Ovary (tissue), 3 donors: ENCODE measurements at regions not wholly inside any gene's neighbourhood (a gene's known extent, or its start where the extent isn't known, plus 50 kb on each side); places are given as distances from the start of the nearest gene placed in this dataset.

Experiments
- POLR2A ChIP-seq: fragments of 450-650 bp; IDR thresholded peaks from one replicate; pipeline ENCODE4 v1.6.1; 2017; ENCODE audit warnings: antibody characterized with exemption, mild to moderate bottlenecking, moderate library complexity
- TF ChIP-seq, protein P1 (sequence below), 3 donors: fragments of 450-650 bp in 2 of 3; fragments of 200-600 bp in 1 of 3; IDR thresholded peaks; one replicate each; pipeline versions ENCODE4 v1.5.1 to v1.8.0; 2016 to 2022; ENCODE audit warnings: antibody characterized with exemption in 3 of 3, mild to moderate bottlenecking in 1 of 3
- donor health status: DM: no; HTN: no; CAD: no.

DNA sequence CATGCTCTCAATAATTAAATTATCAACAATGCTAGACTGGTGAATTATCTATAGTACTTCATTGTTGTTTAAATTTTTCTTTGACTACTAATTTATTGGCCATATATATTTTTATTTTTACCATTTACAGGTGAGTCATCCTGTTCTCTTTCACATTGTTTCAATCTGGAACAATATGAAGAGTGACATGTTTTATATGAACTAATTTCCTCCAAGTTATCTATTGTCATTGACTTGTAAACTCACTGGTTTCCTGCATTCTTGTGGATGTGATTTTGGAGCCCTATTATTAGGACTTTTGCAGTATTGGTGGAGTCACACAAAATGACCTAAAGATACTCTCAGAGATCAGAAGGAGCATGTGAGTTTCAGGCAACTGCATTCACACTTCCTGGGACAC, 297.7 kb downstream of the AEBP2 start:
- TF ChIP-seq, protein P1, sequence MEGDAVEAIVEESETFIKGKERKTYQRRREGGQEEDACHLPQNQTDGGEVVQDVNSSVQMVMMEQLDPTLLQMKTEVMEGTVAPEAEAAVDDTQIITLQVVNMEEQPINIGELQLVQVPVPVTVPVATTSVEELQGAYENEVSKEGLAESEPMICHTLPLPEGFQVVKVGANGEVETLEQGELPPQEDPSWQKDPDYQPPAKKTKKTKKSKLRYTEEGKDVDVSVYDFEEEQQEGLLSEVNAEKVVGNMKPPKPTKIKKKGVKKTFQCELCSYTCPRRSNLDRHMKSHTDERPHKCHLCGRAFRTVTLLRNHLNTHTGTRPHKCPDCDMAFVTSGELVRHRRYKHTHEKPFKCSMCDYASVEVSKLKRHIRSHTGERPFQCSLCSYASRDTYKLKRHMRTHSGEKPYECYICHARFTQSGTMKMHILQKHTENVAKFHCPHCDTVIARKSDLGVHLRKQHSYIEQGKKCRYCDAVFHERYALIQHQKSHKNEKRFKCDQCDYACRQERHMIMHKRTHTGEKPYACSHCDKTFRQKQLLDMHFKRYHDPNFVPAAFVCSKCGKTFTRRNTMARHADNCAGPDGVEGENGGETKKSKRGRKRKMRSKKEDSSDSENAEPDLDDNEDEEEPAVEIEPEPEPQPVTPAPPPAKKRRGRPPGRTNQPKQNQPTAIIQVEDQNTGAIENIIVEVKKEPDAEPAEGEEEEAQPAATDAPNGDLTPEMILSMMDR (IDR thresholded peaks at IDR 0.05): no peak
- TF ChIP-seq POLR2A: no peak
